ENCODE measurements at regions not wholly inside any gene's neighbourhood (a gene's known extent, or its start where the extent isn't known, plus 50 kb on each side); places are given as distances from the start of the nearest gene placed in this dataset.

- DNase-seq (ENCODE audit: low spot score), result no peak
These were observed 51.1 kb upstream of the BEGAIN start for GRCh38 chr14:100638211-100638855.

DNA sequence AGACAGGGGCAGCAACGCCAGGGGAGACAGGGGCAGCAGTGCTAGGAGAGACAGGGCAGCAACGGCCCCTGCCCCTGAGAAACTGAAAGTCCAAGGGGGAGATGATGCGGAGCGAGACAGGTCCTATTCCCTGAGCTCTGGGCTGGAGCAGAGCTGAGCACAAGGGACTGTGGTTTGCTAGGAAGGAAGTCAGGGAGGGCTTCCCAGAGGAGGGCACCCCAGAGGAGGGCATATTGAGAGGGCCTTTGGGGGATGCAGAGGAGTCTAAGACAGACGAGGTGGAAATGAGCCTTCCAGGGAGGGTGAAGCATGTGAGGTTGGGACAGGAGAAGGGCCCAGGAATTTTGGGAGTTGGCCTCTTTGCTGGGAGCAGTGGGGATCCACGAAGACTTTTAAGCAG lies 52.1 kb upstream of the BEGAIN start:
- no peak for DNase-seq (ENCODE audit: low spot score)

DNA sequence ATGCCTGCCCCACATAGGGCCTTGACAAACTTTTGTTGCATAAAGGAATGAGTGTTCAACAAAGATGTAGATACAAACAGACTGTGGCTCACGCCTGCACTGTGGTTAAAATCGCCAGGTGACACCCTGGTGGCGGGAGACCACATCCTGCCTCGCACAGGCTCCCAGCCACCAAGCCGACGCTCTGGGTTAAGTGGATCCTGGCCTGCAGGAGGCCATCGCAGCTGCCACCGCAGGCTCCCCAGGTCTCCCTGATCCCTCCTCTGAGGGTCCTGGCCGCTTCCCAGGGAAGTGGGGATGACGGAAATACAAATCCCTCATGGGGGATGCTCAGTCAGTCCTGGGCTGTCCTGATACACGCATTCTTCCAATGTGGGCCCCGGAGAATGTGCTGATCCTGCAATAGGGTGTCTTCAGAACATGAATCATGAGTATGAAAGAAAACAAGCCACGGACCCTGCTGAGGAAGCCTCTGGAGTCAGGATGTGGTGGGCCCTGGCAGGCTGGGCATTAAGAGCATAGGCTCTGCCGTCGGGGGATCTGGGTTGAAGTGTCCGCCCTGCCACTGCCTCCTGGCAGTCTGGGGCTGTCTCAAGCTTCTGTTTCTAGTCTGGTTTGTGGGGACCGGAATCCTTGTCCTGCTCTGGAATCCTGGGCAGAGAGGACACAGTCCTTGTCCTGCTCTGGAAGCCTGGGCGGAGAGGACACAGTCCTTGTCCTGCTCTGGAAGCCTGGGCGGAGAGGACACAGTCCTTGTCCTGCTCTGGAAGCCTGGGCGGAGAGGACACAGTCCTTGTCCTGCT lies 53.5 kb upstream of the BEGAIN start:
- DNase-seq (ENCODE audit: low spot score), result no peak

DNA sequence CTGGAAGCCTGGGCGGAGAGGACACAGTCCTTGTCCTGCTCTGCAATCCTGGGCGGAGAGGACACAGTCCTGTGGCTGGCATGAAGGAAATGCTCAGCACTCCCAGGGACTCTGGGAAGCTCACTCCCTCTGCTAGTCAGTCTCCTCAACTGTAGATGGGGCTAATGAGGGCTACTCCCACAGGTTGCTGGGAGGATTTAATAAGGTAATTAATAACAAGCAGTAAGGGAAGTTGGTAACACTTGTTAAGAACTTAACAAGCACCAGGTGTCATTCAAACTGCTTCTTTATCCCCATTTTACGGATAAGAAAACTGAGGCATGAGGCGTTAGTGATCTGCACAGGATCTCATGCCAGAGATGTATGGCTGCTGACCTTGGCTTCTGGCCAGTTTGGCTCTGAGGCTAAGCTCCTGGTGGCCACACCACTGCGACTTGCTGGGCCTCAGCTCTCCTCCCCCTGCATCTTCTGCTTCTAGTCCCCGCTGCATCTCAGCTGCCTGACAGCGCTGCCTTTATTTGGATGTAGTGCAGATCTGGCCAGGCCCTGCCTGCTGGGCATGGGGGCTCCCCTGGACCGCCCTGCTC lies 54.1 kb upstream of the BEGAIN start:
- DNase-seq (ENCODE audit: low spot score), result no peak

DNA sequence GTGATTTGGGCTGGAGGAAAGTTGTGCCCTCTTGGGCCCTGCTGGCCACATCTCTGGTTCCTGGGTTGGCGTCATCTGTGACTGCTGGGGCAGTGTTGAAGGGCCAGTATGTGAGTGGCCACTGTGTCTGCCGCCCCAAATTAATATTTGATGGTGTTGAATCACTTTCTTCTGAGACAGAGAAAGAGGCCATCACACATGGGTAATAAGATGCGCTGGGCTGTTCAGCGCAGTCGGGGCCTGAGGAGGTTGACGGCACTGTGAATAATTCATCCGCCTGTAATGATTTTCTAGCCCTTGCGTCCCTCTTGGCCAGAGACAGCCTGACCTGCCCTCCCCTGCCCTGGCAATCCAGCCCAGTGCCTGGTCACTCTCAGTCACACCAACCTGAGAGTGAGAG lies 56.2 kb upstream of the BEGAIN start:
- no peak for DNase-seq (ENCODE audit: low spot score)

GRCh38 chr14:100644383-100644782 lies 57.2 kb upstream of the BEGAIN start:
- no peak for DNase-seq (ENCODE audit: low spot score)

DNA sequence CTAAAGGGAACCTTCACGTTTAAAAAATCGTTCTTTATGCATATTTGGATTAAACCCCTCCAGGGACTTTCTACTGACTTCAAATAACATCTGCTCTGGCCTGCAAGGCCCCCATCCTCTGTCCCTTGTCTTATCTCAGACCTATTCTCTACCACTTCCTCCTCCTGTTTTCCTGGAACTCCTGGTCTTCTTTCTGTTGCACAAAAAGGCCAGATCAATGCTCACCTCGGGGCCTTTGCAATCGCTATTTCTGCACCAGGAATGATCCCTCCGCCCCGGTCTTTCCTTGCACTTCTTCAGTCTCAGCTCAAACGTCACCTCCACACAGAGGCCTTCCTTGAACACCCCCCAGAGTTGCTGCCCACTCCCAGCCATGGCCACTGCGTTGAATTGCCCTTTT lies 57.6 kb upstream of the BEGAIN start:
- DNase-seq (ENCODE audit: low spot score), result no peak

DNA sequence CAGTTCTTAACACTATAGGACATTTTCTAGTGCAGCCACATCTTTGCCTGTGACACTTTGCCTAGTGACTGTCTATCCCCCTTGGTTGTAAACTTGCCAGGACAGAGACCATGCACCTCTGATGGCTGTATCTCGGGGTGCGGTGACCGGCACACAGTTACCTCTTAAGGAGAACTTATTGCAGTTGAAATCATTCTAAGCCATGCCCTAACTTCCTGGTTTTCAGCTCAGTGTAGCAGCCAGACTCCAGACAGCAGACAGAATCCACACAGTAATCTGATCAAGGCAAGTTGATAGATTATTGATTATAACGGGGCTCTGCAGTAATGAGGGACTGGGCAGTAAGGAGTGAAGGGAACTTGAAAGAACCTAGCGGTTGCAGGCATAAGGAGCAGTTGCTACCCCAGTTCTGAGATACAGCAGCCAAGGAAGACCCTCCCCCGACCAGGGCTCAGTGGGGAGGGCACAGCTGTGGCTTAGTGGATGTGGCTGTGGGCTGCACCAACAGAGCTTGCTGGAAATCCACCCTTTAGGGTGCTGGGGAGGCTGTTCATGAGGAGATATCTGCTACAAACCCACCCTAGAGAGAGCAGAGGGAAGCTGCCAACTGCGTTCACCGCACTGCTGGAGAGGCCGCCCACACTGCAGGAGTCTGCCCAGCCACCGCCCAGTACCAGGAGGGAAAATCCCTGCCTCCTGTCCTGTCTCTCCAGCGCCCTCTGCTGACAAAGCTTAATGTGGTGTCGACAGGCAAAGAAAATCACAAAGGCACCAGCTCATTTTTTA lies 58.2 kb upstream of the BEGAIN start:
- DNase-seq (ENCODE audit: low spot score), result peak; percentile 91

- DNase-seq (ENCODE audit: low spot score), result no peak
These were observed 58.7 kb upstream of the BEGAIN start for GRCh38 chr14:100645982-100646314.

GRCh38 chr14:100648474-100649172 lies 61.4 kb upstream of the BEGAIN start:
- DNase-seq (ENCODE audit: low spot score), result no peak

- DNase-seq (ENCODE audit: low spot score), result no peak
These were observed 61.9 kb upstream of the BEGAIN start for GRCh38 chr14:100649173-100649519.

DNA sequence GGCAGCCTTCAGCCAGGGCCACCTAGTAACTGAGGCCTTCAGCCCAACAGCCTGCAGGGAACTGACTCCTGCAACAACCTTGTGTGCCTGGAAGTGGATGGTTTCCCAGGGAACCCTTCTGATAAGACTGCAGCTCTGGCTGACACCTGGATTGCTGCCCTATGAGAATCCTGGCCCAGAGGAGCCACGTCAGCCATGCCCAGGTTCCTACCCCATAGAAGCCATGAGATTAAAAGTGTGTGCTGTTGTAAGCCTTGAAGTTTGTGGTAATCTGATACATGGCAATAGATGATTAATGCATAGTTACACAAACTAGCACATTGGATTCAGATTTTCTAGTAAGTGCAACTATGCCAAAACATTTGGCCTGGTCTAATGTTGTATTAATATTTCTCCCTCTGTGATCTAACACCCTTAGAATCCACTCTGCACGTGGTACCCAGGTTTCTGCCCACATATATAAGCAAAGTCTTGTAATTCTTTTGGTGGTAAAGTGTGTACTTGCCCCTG lies 64.8 kb upstream of the BEGAIN start:
- DNase-seq (ENCODE audit: low spot score), result no peak

DNA sequence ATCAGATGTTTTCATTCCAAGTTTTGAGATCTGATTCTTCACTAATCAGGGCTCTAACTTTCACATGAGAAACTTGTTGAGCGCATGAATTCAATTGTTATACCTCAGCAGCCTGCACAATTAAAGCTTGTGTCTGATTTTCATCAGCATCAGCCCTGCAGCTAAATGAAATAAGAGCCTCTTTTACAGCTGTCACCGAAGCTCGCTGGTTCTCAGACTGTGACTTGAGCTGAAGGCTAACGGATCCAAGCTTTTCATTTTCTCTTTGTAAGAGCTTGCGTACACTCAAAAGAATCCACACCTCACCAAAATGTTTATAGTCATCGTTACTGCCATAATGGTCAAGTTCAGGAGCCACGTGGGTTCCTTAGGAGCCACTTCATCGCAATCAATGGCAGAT lies 65.5 kb upstream of the BEGAIN start:
- no peak for DNase-seq (ENCODE audit: low spot score)

- peak; percentile 58 for DNase-seq (ENCODE audit: low spot score)
These were observed 66.2 kb upstream of the BEGAIN start for GRCh38 chr14:100653409-100653808.

DNA sequence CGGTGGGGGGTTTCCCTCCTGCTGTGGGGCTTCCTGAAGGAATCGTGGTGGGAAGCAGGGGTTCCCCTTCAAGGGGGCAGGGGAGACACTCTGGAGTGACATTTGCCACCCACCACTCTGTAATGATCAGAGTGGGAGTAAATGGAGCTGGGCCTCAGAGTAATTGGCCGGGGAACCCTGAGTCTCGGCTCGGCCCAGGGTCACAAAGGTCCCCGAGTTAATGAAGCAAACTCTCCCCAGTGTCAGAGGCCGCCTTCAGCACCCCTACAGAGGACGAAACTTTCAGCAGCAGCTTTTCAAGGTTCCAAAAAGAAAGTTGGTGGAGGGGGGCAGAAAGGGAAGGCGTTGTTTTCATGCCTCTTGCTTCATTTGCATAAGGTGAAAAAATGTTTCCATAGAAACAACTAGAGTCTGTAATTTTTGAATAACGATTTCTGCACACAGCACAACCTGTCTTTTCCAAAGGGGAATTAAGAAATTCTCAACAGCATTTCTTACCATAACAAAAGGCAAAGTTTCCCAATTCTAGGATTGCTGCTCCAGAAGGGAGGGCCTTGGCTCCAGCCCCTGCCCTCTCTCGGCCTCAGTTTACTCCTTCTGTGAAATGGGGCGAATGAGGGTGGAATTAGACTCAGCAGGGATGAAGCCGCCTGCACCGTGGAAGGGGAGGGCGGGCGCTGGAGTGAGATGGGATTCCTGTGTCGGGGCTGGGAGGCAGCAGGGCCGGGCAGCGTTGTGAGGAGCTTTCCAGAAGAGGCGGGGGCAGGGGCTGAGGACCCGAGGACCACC lies 67.0 kb upstream of the BEGAIN start:
- no peak for DNase-seq (ENCODE audit: low spot score)

DNA sequence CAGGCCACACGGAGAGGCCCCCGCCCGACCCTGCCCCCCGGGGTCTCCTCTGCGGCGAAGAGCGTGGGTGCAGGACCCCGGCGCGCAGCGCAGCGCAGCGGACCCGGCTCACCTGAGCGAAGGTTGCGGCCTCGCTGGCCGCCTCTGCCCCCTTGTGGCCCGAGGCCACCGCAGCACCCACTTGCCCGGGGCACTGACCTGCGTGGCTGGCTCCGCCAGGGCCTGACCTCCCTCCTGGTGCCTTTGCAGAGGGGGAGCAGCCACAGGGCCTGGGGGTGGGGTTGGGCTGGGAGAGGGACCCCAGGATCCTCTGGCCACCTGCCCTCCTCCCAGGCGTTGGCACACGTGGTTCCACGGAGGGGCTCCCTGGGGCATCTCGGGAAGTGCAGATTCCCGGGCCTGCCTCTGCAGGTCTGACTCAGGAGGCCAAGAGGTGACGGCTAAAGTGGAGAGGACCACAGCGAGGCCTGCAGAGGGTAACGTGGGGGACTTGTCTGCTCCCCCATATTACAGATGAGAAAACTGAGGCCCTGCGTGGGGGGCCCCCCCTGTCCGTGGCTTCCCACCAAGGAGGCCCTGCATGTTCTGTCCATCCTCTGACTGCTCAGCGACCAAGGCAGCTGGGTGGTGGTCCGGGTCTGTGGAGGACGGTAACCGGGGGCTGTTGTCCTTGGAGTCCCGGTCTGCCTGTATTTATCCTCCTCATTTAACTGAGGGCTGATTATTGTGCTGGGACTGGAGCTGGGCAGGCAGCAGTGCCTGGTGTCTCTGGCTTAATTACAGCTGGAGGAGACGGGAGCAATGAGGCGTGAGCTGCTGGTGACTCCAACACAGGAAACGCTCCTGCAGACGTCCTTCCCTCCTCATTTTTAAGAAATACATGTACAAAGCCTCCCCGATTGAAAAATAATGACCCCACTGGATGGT lies 67.9 kb upstream of the BEGAIN start:
- DNase-seq (ENCODE audit: low spot score), result peak; percentile 88

- no peak for DNase-seq (ENCODE audit: low spot score)
These were observed 68.5 kb upstream of the BEGAIN start for GRCh38 chr14:100655741-100656085.

DNA sequence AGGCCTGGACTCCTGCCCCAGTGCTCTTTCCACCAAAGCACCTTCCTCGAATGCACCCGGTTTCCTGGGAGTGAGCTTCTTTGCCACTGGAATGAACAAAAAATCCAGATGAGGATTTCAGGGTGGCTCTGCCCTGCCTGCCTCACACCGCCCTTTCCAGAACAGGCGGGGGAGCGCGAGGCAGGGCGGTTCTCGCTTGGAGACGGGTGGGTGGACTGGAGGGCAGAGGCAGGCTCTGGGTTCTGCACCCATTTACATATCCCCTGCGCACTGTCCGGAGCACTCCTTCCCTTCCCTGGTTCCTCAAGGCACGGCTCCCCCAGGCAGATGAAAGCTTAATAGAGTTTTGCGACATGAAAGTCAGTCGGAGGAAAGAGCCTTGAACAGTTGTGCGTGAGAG lies 69.7 kb upstream of the DLK1 start:
- DNase-seq (ENCODE audit: low spot score), result no peak

DNA sequence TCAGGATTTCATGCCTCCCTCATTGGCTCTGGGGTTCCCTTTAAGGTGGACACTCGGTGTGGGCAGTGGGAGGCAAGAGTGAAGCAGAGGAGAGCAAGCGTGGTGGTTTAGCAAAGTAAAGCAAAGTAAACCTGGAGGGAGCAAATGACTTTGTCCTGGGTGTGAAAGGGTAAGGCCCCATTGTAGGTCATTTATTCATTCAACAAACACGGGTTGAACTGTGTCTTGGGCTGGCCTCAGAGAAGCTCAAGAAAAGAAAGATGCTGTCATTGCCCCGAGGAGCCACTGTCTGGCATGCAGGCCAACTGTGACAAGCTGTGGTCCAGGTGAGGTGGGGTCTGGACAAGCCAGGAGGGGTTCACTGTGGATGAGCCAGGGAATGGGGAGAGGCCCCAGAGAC lies 68.9 kb upstream of the DLK1 start:
- no peak for DNase-seq (ENCODE audit: low spot score)

GRCh38 chr14:100658181-100658886 lies 68.4 kb upstream of the DLK1 start:
- DNase-seq (ENCODE audit: low spot score), result no peak

Data from D341Med (cell line).